Neuronal stem cell (in vitro differentiated cells): ENCODE measurements at regions not wholly inside any gene's neighbourhood (a gene's known extent, or its start where the extent isn't known, plus 50 kb on each side); places are given as distances from the start of the nearest gene placed in this dataset.

Source experiments
- DNase-seq: peaks from one replicate; pipeline ENCODE4 v3.0.0-alpha.2; 2013; ENCODE audit warnings: low spot score
- H2AFZ ChIP-seq: one replicate; pipeline ENCODE4 v1.6.1; 2013; ENCODE audit warnings: mild to moderate bottlenecking, low read length, inconsistent platforms
- H2AK5ac ChIP-seq: 2 replicates; pipeline ENCODE4 v1.6.1; 2013; ENCODE audit warnings: low read depth, mild to moderate bottlenecking, inconsistent platforms, low read length, moderate library complexity, mixed read lengths
- H2BK120ac ChIP-seq: 2 replicates; pipeline ENCODE4 v1.6.1; 2013; ENCODE audit warnings: low read depth, mild to moderate bottlenecking, inconsistent platforms, low read length, moderate library complexity, mixed read lengths
- H2BK12ac ChIP-seq: one replicate; pipeline ENCODE4 v1.6.1; 2013; ENCODE audit warnings: low read length, inconsistent platforms
- H2BK15ac ChIP-seq: 2 replicates; pipeline ENCODE4 v1.6.1; 2013; ENCODE audit warnings: mild to moderate bottlenecking, low read length, inconsistent platforms, mixed read lengths
- H2BK5ac ChIP-seq: one replicate; pipeline ENCODE4 v1.6.1; 2013; ENCODE audit warnings: inconsistent platforms, mild to moderate bottlenecking, low read length, moderate library complexity
- H3K14ac ChIP-seq: one replicate; pipeline ENCODE4 v1.6.1; 2013; ENCODE audit warnings: low read length, inconsistent platforms
- H3K18ac ChIP-seq: 2 replicates; pipeline ENCODE4 v1.6.1; 2013; ENCODE audit warnings: low read length, inconsistent platforms
- H3K23ac ChIP-seq: 2 replicates; pipeline ENCODE4 v1.6.1; 2013; ENCODE audit warnings: low read depth, mild to moderate bottlenecking, mixed read lengths, low read length, inconsistent platforms; ENCODE audit not compliant: poor library complexity
- H3K27ac ChIP-seq: replicated peaks from 3 replicates; pipeline ENCODE4 v1.5.1; 2013; ENCODE audit warnings: low read length, inconsistent platforms
- H3K27me3 ChIP-seq, 3 experiments: 2 replicates each; pipeline ENCODE4 v1.6.1; 2013; ENCODE audit warnings: low read length in 3 of 3, mild to moderate bottlenecking in 2 of 3, inconsistent platforms in 1 of 3, low read depth in 1 of 3, mixed read lengths in 1 of 3, moderate library complexity in 1 of 3; ENCODE audit not compliant: control insufficient read depth in 3 of 3, insufficient read depth in 3 of 3
- H3K36me3 ChIP-seq, 2 donors: replicated peaks in 1 of 2; 2 replicates each; pipeline ENCODE4 v1.6.1; 2013; ENCODE audit warnings: low read length in 2 of 2; ENCODE audit not compliant: control insufficient read depth in 2 of 2, insufficient read depth in 2 of 2
- H3K4ac ChIP-seq: 2 replicates; pipeline ENCODE4 v1.6.1; 2013; ENCODE audit warnings: inconsistent platforms, mild to moderate bottlenecking, low read length, moderate library complexity
- H3K4me1 ChIP-seq, 2 donors: 1 replicate in 1 of 2; 2 replicates in 1 of 2; pipeline ENCODE4 v1.6.1; 2013; ENCODE audit warnings: low read length in 2 of 2, low read depth in 1 of 2; ENCODE audit not compliant: control insufficient read depth in 2 of 2, insufficient read depth in 1 of 2
- H3K4me2 ChIP-seq: one replicate; pipeline ENCODE4 v1.6.1; 2013; ENCODE audit warnings: mild to moderate bottlenecking, low read length, inconsistent platforms; ENCODE audit not compliant: insufficient read depth, poor library complexity, severe bottlenecking
- H3K4me3 ChIP-seq, 2 donors: 2 replicates each; pipeline ENCODE4 v1.5.1; 2013; ENCODE audit warnings: low read length in 2 of 2, mild to moderate bottlenecking in 2 of 2, inconsistent platforms in 1 of 2, moderate library complexity in 1 of 2
- H3K79me1 ChIP-seq: one replicate; pipeline ENCODE4 v1.6.1; 2013; ENCODE audit warnings: low read depth, mild to moderate bottlenecking, inconsistent platforms, low read length, moderate library complexity
- H3K9ac ChIP-seq: one replicate; pipeline ENCODE4 v1.6.1; 2013; ENCODE audit warnings: mild to moderate bottlenecking, low read depth, low read length, inconsistent platforms; ENCODE audit not compliant: poor library complexity
- H3K9me3 ChIP-seq, 2 donors: replicated peaks in 1 of 2; 2 replicates each; pipeline versions ENCODE3 to v1.6.1; 2013; ENCODE audit warnings: low read length in 2 of 2, mild to moderate bottlenecking in 2 of 2, inconsistent platforms in 1 of 2, low read depth in 1 of 2, mixed read lengths in 1 of 2, moderate library complexity in 1 of 2; ENCODE audit not compliant: control insufficient read depth in 2 of 2, insufficient read depth in 1 of 2
- H4K8ac ChIP-seq: one replicate; pipeline ENCODE4 v1.6.1; 2013; ENCODE audit warnings: low read depth, mild to moderate bottlenecking, inconsistent platforms, low read length, moderate library complexity
- H4K91ac ChIP-seq: one replicate; pipeline ENCODE4 v1.6.1; 2013; ENCODE audit warnings: low read length, low read depth, mild to moderate bottlenecking, inconsistent platforms; ENCODE audit not compliant: poor library complexity
- WGBS, 2 donors: extraction: QIAGEN DNeasy Blood & Tissue Kit; methylation state at CpG; one replicate each; pipeline ENCODE4 v1.1.7; 2013; ENCODE audit warnings: missing lambda C conversion rate in 2 of 2, mixed read lengths in 1 of 2; ENCODE audit not compliant: insufficient read length in 2 of 2, insufficient replicate concordance in 1 of 2; ENCODE audit errors: extremely low coverage in 2 of 2; 5-methylcytosine and 5-hydroxymethylcytosine counted together

DNA sequence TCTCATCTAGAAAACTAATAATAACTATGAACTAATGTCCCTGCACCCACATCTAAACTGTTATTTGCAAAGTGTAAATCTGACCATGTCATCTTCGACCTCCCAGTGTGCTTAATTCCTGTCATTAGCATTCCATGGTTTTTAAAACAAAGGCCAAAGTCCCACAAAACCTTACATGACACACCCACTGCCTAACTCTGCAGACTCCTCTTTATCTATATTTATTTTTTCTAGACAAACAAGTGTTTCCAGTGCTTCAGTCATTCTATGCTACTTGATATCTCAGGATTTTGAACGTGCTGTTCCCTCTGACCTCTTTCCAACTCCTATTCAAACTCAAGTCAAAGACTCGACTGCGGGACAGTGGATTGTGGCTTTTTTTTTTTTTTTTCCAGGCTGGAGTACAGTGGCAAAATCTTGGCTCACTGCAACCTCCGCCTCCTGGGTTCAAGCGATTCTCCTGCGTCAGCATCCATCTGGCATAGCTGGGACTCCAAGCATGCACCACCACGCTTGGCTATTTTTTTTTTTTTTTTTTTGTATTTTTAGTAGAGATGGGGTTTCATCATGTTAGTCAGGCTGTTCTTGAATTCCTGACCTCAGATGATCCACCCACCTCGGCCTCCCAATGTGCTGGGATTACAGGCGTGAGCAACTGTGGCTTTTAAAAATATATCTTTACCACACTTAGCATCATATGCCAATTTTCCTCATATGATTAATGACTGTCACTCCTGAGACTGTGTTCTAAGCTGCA, 1511.0 kb downstream of the ARAP2 start:
- H3K18ac ChIP-seq, result no peak overlapping the region
- DNase-seq, result no peak
- no peaks in the 10 kb centered on the region for H3K4me1 ChIP-seq
- H2BK120ac ChIP-seq, result no peak overlapping the region
- H3K9ac ChIP-seq, result no peak overlapping the region
- no CpG with 5 or more reads among the region's 10 CpGs for WGBS, 2 donors
- no peak overlapping the region for H4K91ac ChIP-seq
- H2AK5ac ChIP-seq, result no peak overlapping the region
- H3K14ac ChIP-seq, result no peak overlapping the region
- H3K27ac ChIP-seq, result no peak overlapping the region
- H3K79me1 ChIP-seq, result no peaks in the 10 kb centered on the region
- H2BK15ac ChIP-seq, result no peak overlapping the region
- no peak overlapping the region for H3K4me3 ChIP-seq
- no peak overlapping the region for H2AFZ ChIP-seq
- no peak overlapping the region for H3K23ac ChIP-seq
- no peak overlapping the region for H4K8ac ChIP-seq
- no peak overlapping the region for H3K4ac ChIP-seq
- H3K4me2 ChIP-seq, result no peak overlapping the region
- no peaks in the 10 kb centered on the region for H3K36me3 ChIP-seq
- no peak overlapping the region for H2BK12ac ChIP-seq
- H2BK5ac ChIP-seq, result no peak overlapping the region
- no peaks in the 10 kb centered on the region for H3K9me3 ChIP-seq
- H3K27me3 ChIP-seq, result no peaks in the 10 kb centered on the region

DNA sequence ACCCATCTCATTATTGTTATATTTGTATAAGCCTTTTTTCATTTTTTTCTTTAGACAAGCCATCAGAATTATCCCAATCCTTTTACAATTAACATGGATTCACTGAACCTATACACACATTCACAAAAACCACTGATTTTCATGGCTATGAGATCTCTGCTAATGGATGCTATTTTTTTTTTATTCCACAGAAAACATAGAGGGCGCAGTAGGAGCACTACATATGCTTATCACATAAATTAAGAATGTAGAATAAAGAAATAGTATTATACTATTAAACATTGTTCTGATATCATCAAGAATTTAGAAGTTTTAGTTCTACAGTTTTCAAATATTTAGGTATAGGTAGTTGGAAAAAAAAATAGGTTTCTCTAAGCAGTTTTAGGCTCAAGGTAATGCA, 1477.4 kb downstream of the ARAP2 start:
- no peak overlapping the region for H2BK5ac ChIP-seq
- H4K91ac ChIP-seq, result no peak overlapping the region
- no peak overlapping the region for H2BK15ac ChIP-seq
- no peaks in the 10 kb centered on the region for H3K9me3 ChIP-seq
- H3K79me1 ChIP-seq, result no peaks in the 10 kb centered on the region
- no peak overlapping the region for H2AK5ac ChIP-seq
- H3K9ac ChIP-seq, result no peak overlapping the region
- H3K27me3 ChIP-seq, result no peaks in the 10 kb centered on the region
- no CpG with 5 or more reads among the region's 1 CpG for WGBS, 2 donors
- peaks cover 0 to 2% of the 10 kb centered on the region in 2 donors for H3K4me1 ChIP-seq
- no peak overlapping the region for H3K18ac ChIP-seq
- H3K14ac ChIP-seq, result no peak overlapping the region
- no peak overlapping the region for H3K4me3 ChIP-seq
- H3K4ac ChIP-seq, result no peak overlapping the region
- no peak overlapping the region for H3K23ac ChIP-seq
- DNase-seq, result no peak
- H4K8ac ChIP-seq, result no peak overlapping the region
- no peak overlapping the region for H3K27ac ChIP-seq
- H3K36me3 ChIP-seq, result no peaks in the 10 kb centered on the region
- H2BK120ac ChIP-seq, result no peak overlapping the region
- no peak overlapping the region for H2BK12ac ChIP-seq
- no peak overlapping the region for H3K4me2 ChIP-seq
- no peak overlapping the region for H2AFZ ChIP-seq

DNA sequence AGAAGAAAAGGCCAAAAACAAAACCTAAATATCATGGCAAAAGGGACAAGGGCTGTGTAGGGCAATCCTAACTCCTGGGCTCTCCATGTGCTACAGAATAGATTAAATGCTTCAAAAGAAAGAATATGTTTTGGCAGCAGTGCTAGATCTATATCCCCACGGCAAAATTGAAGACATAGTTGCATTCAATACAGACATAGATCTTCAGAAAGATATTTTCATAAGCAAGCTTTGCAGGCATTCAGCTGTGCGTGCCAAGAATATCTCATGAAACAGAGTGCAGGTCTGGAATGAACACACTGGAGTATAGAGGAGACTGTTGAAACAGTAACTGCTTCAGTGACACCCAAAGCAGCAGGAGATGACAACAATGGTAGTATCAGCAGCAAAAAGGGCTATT, 1476.9 kb downstream of the ARAP2 start:
- no CpG with 5 or more reads among the region's 2 CpGs for WGBS, 2 donors
- no peak overlapping the region for H3K18ac ChIP-seq

DNA sequence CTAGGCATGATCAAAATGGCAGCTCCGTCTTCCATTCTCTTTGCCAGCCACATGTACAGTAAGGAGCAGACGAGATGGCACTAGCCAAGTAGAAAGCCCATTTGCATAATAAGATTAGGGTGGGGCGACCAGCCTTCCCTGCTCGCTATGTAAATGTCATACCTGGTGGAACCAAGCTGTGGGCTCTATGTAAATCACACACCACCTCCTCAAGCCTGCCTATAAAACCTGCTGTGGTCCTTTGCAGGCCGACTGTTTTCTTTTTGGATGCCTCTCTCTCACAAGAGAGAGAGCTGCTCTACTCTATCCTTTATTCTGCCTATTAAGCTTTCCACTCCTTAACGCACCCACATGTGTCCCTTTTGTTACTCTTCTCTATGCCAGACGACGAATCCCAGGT, 1472.7 kb downstream of the ARAP2 start:
- Histone ChIP-seq H2BK120ac (no peak overlapping the region), H3K79me1 (no peaks in the 10 kb centered on the region), H3K23ac (no peak overlapping the region), H3K36me3 (no peaks in the 10 kb centered on the region), H3K4me3 (no peak overlapping the region), H2AFZ (no peak overlapping the region), H3K27ac (no peak overlapping the region), H3K14ac (no peak overlapping the region), H3K4me2 (no peak overlapping the region), H3K9me3 (no peaks in the 10 kb centered on the region), H4K91ac (no peak overlapping the region), H3K9ac (no peak overlapping the region), H3K27me3 (no peaks in the 10 kb centered on the region), H2AK5ac (no peak overlapping the region), H3K18ac (no peak overlapping the region), H2BK5ac (no peak overlapping the region), H4K8ac (no peak overlapping the region), H3K4me1 (no peaks in the 10 kb centered on the region), H2BK15ac (no peak overlapping the region), H3K4ac (no peak overlapping the region), H2BK12ac (no peak overlapping the region)
- no CpG with 5 or more reads among the region's 8 CpGs for WGBS, 2 donors
- DNase-seq, result no peak

More for the DNA sequence above, 1476.9 kb downstream of the ARAP2 start:
- Histone ChIP-seq H3K36me3 (no peaks in the 10 kb centered on the region), H3K4me1 (peaks cover 0 to 2% of the 10 kb centered on the region in 2 donors), H3K9ac (no peak overlapping the region), H3K4ac (no peak overlapping the region), H3K27ac (no peak overlapping the region), H2BK12ac (no peak overlapping the region), H4K91ac (no peak overlapping the region), H2AK5ac (no peak overlapping the region), H2AFZ (no peak overlapping the region), H3K4me3 (no peak overlapping the region), H2BK15ac (no peak overlapping the region), H3K9me3 (no peaks in the 10 kb centered on the region), H3K27me3 (no peaks in the 10 kb centered on the region), H3K79me1 (no peaks in the 10 kb centered on the region), H4K8ac (no peak overlapping the region), H3K4me2 (no peak overlapping the region), H3K14ac (no peak overlapping the region), H2BK120ac (no peak overlapping the region), H3K23ac (no peak overlapping the region), H2BK5ac (no peak overlapping the region)
- DNase-seq, result no peak
